HG03575 (cell line): ENCODE measurements at regions not wholly inside any gene's neighbourhood (a gene's known extent, or its start where the extent isn't known, plus 50 kb on each side); places are given as distances from the start of the nearest gene placed in this dataset.

Source experiments
- ATAC-seq: cut with Tn5 transposase; IDR thresholded peaks from one replicate; pipeline ENCODE4 v1.9.1; 2021; ENCODE audit not compliant: unreplicated experiment, insufficient number of reproducible peaks, low FRiP score; ENCODE audit errors: extremely low read depth

DNA sequence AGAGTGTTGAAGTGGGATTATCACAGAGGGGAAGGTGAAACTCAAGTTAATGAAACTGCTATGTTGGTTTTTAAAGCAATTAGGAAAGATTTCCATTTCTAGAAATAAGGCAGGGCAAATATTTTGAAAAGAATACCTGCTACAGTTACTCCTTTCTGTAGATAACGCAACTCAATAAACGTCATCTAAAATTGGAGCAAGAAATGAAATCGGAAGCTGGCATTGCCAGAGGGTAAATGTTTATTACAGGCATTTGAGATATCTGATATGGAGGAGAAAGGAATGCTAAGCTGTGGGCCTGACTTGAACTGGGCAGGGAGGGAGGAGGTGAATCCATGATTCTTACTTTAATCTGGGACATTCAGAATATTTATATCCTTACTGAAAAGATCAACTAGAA, 217.0 kb upstream of the ADARB2 start:
- ATAC-seq: no peak

- no peak for ATAC-seq
These were observed 215.1 kb upstream of the ADARB2 start for GRCh38 chr10:1952126-1953095.

GRCh38 chr10:1950803-1951495, 213.6 kb upstream of the ADARB2 start:
- ATAC-seq: no peak

DNA sequence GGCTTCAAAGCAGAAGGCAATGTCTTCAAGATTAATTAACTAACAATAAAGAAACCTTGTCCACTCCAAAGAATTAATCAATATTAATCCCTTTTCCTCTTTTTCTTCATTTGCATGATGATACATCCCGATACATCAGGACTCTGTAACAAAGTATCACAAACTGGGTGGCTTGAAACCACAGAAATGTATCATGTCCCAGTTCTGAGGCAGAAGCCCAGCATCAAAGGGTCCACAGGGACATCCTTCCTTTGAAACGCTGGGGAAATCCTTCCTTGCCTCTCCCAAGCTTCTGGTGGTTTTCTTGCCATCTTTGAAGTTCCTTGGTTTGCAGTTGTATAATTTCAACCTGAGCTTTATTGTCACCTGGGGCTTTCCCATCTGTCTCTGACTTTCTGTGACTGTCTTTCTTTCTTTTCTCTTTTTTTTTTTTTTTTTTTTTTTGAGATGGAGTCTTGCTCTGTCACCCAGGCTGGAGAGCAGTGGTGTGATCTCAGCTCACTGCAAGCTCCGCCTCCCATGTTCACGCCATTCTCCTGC, 210.2 kb upstream of the ADARB2 start:
- ATAC-seq: no peak

- ATAC-seq: no peak
These were observed 207.2 kb upstream of the ADARB2 start for GRCh38 chr10:1944487-1944886.

- ATAC-seq: no peak
These were observed 205.2 kb upstream of the ADARB2 start for GRCh38 chr10:1942478-1942877.

DNA sequence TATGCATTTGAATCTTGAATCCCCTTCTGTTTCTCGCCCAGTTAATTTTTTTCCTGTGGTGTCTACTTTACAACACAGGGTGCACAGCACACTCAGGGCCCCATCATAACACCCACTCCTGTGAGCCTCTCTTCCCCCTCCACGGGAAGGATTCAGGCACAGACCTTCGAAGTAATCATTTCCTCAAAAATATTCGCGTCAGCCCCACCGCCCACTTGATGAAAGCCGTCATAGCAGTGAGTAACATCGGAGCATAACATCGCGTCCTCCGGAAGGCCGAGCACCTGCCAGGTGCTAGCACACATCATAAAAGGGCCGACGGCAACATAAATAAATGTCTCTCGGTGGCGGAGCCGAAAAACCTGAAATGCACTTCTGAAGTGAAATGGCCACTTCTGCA, 201.7 kb upstream of the ADARB2 start:
- no peak for ATAC-seq

DNA sequence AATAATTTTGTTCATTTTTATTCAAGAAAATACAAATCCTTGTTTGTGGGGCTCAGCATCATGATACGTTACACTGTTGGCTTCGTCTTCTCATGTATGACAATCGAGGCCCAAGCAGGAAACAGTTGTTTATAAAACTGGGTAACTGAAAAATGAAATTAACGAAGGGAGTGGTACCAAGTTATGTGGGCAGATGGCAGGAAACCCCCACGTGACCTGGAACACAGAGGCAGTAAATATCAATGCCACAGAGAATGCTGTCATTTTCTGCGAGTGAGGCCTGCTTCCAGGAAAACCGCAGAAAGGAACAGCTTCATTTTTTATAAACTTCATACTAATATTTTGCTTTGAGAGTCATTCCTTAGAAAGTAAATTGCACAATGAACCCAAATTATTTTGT, 201.0 kb upstream of the ADARB2 start:
- ATAC-seq: no peak

GRCh38 chr10:1935912-1936311, 198.6 kb upstream of the ADARB2 start:
- ATAC-seq: no peak

DNA sequence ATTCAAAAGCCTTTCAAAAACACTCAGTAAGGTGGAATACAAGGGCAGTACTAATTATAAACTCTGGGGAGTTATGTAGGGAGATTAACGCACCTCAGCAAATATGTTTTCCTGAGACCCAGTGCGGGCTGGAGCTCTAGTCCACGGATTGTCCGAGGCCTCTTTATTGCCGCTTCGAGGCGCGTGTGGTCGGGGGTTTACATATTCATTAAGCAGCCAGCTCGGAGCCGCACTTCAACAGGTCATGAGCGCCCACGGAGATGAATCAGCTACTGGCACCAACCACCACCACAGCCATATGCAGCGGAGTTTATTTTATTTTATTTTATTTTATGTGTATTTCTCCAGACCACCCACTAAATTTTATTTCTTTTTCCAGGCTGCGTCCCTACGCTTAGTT, 195.9 kb upstream of the ADARB2 start:
- ATAC-seq: no peak

- no peak for ATAC-seq
These were observed 195.4 kb upstream of the ADARB2 start for GRCh38 chr10:1932692-1933094.

DNA sequence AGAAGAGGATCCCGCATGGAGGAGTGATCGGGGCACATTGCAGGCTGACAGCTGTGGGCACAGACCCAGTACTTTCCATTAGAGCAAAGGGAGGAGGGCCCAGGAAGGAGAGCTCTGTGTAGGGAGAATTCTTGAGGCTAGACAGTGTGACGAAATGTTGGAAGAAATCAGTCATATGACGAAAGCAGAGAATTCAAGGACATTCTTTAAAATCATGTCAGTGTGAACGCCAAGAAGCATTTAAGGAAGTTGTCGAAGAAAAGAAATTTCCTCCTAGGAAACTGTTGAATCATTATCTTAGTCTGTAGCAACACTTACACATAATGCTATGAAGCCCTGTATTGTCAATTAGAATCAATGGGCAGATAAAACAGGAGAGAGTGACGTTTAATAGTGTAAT, 191.3 kb upstream of the ADARB2 start:
- ATAC-seq: no peak

- no peak for ATAC-seq
These were observed 186.7 kb upstream of the ADARB2 start for GRCh38 chr10:1923998-1924397.

- no peak for ATAC-seq
These were observed 186.3 kb upstream of the ADARB2 start for GRCh38 chr10:1923586-1923985.

GRCh38 chr10:1920941-1921340, 183.6 kb upstream of the ADARB2 start:
- ATAC-seq: no peak

DNA sequence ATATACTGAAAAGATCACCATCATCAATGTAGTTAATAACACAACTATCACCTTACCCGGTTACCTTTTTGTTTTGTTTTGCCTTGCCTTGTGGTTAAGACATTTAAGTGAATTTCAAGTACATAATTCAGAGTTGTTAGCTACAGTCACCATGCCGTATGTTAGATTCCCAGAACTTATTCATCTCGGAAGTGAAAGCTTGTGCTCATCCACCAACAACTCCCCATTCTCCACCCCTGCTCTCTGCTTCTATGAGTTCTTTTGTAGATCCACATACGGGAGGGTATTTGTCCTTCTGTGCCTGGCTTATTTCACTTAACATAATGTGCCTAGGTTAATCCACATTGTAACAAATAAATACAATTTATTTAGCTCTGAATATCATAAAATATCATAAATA, 182.8 kb upstream of the ADARB2 start:
- ATAC-seq: no peak

- no peak for ATAC-seq
These were observed 174.4 kb upstream of the ADARB2 start for GRCh38 chr10:1911771-1912170.

GRCh38 chr10:1903982-1904381, 166.7 kb upstream of the ADARB2 start:
- no peak for ATAC-seq

- ATAC-seq: no peak
These were observed 158.8 kb upstream of the ADARB2 start for GRCh38 chr10:1896153-1896552.

- no peak for ATAC-seq
These were observed 158.4 kb upstream of the ADARB2 start for GRCh38 chr10:1895691-1896090.
